GM20000 (cell line): ENCODE measurements at regions not wholly inside any gene's neighbourhood (a gene's known extent, or its start where the extent isn't known, plus 50 kb on each side); places are given as distances from the start of the nearest gene placed in this dataset.

Experiments used
- DNase-seq: peaks from one replicate; pipeline ENCODE4 v3.0.0; 2012; ENCODE audit warnings: low spot score
- CTCF ChIP-seq: IDR thresholded peaks from 2 replicates; pipeline ENCODE4 v1.5.1; 2012; ENCODE audit warnings: mild to moderate bottlenecking, control low read depth; ENCODE audit errors: extremely low read depth, missing control alignments

- no peak for DNase-seq
- TF ChIP-seq CTCF, result no peak
Observed at GRCh38 chr1:69269491-69269890, 298.2 kb upstream of the LRRC7 start.

GRCh38 chr1:69271587-69272125 lies 296.1 kb upstream of the LRRC7 start:
- no peak for TF ChIP-seq CTCF
- no peak for DNase-seq

GRCh38 chr1:69272684-69273083 lies 295.0 kb upstream of the LRRC7 start:
- no peak for DNase-seq
- TF ChIP-seq CTCF, result no peak

- DNase-seq, result no peak
- TF ChIP-seq CTCF, result no peak
Observed at GRCh38 chr1:69278923-69279322, 288.8 kb upstream of the LRRC7 start.

GRCh38 chr1:69283516-69283915 lies 284.2 kb upstream of the LRRC7 start:
- TF ChIP-seq CTCF, result no peak
- DNase-seq, result no peak

GRCh38 chr1:69284508-69284907 lies 283.2 kb upstream of the LRRC7 start:
- DNase-seq, result no peak
- TF ChIP-seq CTCF, result no peak

GRCh38 chr1:69288416-69288815 lies 279.3 kb upstream of the LRRC7 start:
- TF ChIP-seq CTCF, result no peak
- no peak for DNase-seq
